H1 (cell line): ENCODE measurements at regions not wholly inside any gene's neighbourhood (a gene's known extent, or its start where the extent isn't known, plus 50 kb on each side); places are given as distances from the start of the nearest gene placed in this dataset.

Experiments
- CTCF ChIA-PET: fragments of 300-600 bp; sonication (Branson Sonifier 250); formaldehyde crosslinking; loops from one replicate; lab custom pipeline; 2021; ENCODE audit not compliant: partially characterized antibody; lab: Charles Lee
- POLR2A ChIA-PET: fragments of 300-600 bp; sonication (Branson Sonifier 250); formaldehyde crosslinking; loops from one replicate; lab custom pipeline; 2021; ENCODE audit warnings: inconsistent platforms; ENCODE audit not compliant: partially characterized antibody; lab: Charles Lee
- DNase-seq, 2 experiments: peaks; one replicate each; pipeline versions ENCODE4 v3.0.0 to v3.0.0-alpha.2; 2010 to 2022; ENCODE audit warnings: low spot score in 2 of 2, low read depth in 1 of 2, mixed read lengths in 1 of 2
- FAIRE-seq: peaks from 2 replicates; lab custom pipeline; 2011; peaks lifted over from hg19 to GRCh38; lab: Jason Lieb, UNC
- H2AFZ ChIP-seq: 2 replicates; pipeline ENCODE4 v1.8.1; 2012; ENCODE audit warnings: low read length, inconsistent platforms
- H2AK5ac ChIP-seq: 2 replicates; pipeline ENCODE4 v1.6.1; 2013; ENCODE audit warnings: low read depth, low read length
- H2BK120ac ChIP-seq: replicated peaks from 2 replicates; pipeline ENCODE3; 2013; ENCODE audit warnings: low read depth, low read length, inconsistent platforms
- H2BK12ac ChIP-seq: 2 replicates; pipeline ENCODE4 v1.6.1; 2013; ENCODE audit warnings: low read depth, low read length
- H2BK15ac ChIP-seq: 2 replicates; pipeline ENCODE4 v1.6.1; 2013; ENCODE audit warnings: low read length
- H2BK20ac ChIP-seq: 2 replicates; pipeline ENCODE4 v1.6.1; 2013; ENCODE audit warnings: low read length
- H2BK5ac ChIP-seq: 2 replicates; pipeline ENCODE4 v1.6.1; 2013; ENCODE audit warnings: low read depth, low read length
- H3K14ac ChIP-seq: 2 replicates; pipeline ENCODE4 v1.6.1; 2013; ENCODE audit warnings: inconsistent platforms; ENCODE audit not compliant: insufficient read length
- H3K18ac ChIP-seq: 2 replicates; pipeline ENCODE4 v1.6.1; 2013; ENCODE audit warnings: low read length; ENCODE audit errors: extremely low read depth
- H3K23ac ChIP-seq: 2 replicates; pipeline ENCODE4 v1.6.1; 2013; ENCODE audit warnings: inconsistent platforms; ENCODE audit not compliant: insufficient read length
- H3K23me2 ChIP-seq: 2 replicates; pipeline ENCODE4 v1.6.1; 2013; ENCODE audit warnings: low read depth, low read length
- H3K27ac ChIP-seq: 2 replicates; pipeline ENCODE4 v1.6.1; 2011; ENCODE audit warnings: low read depth, low read length, inconsistent platforms
- H3K27me3 ChIP-seq, 4 experiments: replicated peaks in 1 of 4; 1 replicate in 1 of 4; 2 replicates in 3 of 4; pipeline versions ENCODE4 v1.6.1 to v1.8.1; 2011 to 2013; ENCODE audit warnings: low read length in 3 of 4, mild to moderate bottlenecking in 3 of 4, inconsistent platforms in 2 of 4, mixed read lengths in 2 of 4, moderate library complexity in 1 of 4; ENCODE audit not compliant: control insufficient read depth in 3 of 4, insufficient read depth in 3 of 4; ENCODE audit errors: extremely low read depth in 1 of 4
- H3K36me3 ChIP-seq, 4 experiments: 2 replicates each; pipeline versions ENCODE4 v1.6.1 to v1.8.1; 2011 to 2013; ENCODE audit warnings: mild to moderate bottlenecking in 4 of 4, low read length in 3 of 4, moderate library complexity in 2 of 4, control low read depth in 1 of 4, inconsistent platforms in 1 of 4; ENCODE audit not compliant: insufficient read depth in 4 of 4, control insufficient read depth in 2 of 4
- H3K4ac ChIP-seq: replicated peaks from 2 replicates; pipeline ENCODE3; 2013; ENCODE audit warnings: low read length, low read depth, mixed read lengths, inconsistent platforms; ENCODE audit not compliant: insufficient read length
- H3K4me1 ChIP-seq, 4 experiments: replicated peaks in 1 of 4; 1 replicate in 1 of 4; 2 replicates in 3 of 4; pipeline versions ENCODE4 v1.6.1 to v1.8.1; 2011 to 2013; ENCODE audit warnings: low read length in 3 of 4, inconsistent platforms in 2 of 4, mixed read lengths in 1 of 4; ENCODE audit not compliant: insufficient read depth in 4 of 4, control insufficient read depth in 3 of 4
- H3K4me2 ChIP-seq, 2 experiments: 2 replicates each; pipeline versions ENCODE4 v1.6.1 to v1.8.1; 2011 to 2013; ENCODE audit warnings: low read depth in 2 of 2, low read length in 2 of 2, control low read depth in 1 of 2, inconsistent platforms in 1 of 2, mild to moderate bottlenecking in 1 of 2; ENCODE audit not compliant: insufficient read depth in 1 of 2
- H3K4me3 ChIP-seq, 4 experiments: fragments of 200-600, 300-600 bp in 1 of 4; sonication (generic), shearing (Covaris generic), sonication (Bioruptor Twin) in 1 of 4; 2 replicates each; pipeline versions ENCODE4 v1.5.1 to v1.8.1; 2011 to 2016; ENCODE audit warnings: low read length in 4 of 4, low read depth in 3 of 4, control low read depth in 2 of 4, inconsistent platforms in 2 of 4, mild to moderate bottlenecking in 2 of 4, mixed read lengths in 1 of 4, moderate library complexity in 1 of 4; ENCODE audit not compliant: insufficient read depth in 2 of 4; ENCODE audit errors: extremely low read depth in 1 of 4
- H3K56ac ChIP-seq: replicated peaks from 2 replicates; pipeline ENCODE3; 2013; ENCODE audit warnings: low read depth, mild to moderate bottlenecking, mixed read lengths, low read length, inconsistent platforms; ENCODE audit not compliant: insufficient read length
- H3K79me1 ChIP-seq: 2 replicates; pipeline ENCODE4 v1.6.1; 2013; ENCODE audit warnings: low read depth, low read length, control low read depth
- H3K79me2 ChIP-seq, 2 experiments: 2 replicates each; pipeline versions ENCODE4 v1.6.1 to v1.8.1; 2012 to 2013; ENCODE audit warnings: low read length in 2 of 2, mild to moderate bottlenecking in 2 of 2, inconsistent platforms in 1 of 2; ENCODE audit not compliant: insufficient read depth in 2 of 2, control insufficient read depth in 1 of 2
- H3K9ac ChIP-seq, 4 experiments: replicated peaks in 1 of 4; 1 replicate in 1 of 4; 2 replicates in 3 of 4; pipeline versions ENCODE4 v1.6.1 to v1.8.1; 2011 to 2013; ENCODE audit warnings: low read depth in 3 of 4, low read length in 3 of 4, control low read depth in 2 of 4, mild to moderate bottlenecking in 2 of 4, moderate library complexity in 2 of 4, inconsistent platforms in 1 of 4; ENCODE audit errors: extremely low read depth in 1 of 4
- H3K9me3 ChIP-seq, 2 experiments: 2 replicates each; pipeline versions ENCODE4 v1.6.1 to v1.8.1; 2012 to 2013; ENCODE audit warnings: mild to moderate bottlenecking in 2 of 2, moderate library complexity in 2 of 2, control low read depth in 1 of 2, inconsistent platforms in 1 of 2, low read depth in 1 of 2, low read length in 1 of 2, mixed read lengths in 1 of 2; ENCODE audit not compliant: insufficient read depth in 2 of 2
- H4K20me1 ChIP-seq, 2 experiments: replicated peaks in 1 of 2; 2 replicates each; pipeline versions ENCODE3 to v1.8.1; 2011 to 2013; ENCODE audit warnings: inconsistent platforms in 2 of 2, low read length in 2 of 2, mild to moderate bottlenecking in 1 of 2; ENCODE audit not compliant: insufficient read depth in 2 of 2, control insufficient read depth in 1 of 2
- H4K5ac ChIP-seq: 2 replicates; pipeline ENCODE4 v1.6.1; 2013; ENCODE audit warnings: low read length, low read depth, mixed read lengths, inconsistent platforms; ENCODE audit not compliant: insufficient read length
- H4K8ac ChIP-seq: 2 replicates; pipeline ENCODE4 v1.8.0; 2013; ENCODE audit warnings: mild to moderate bottlenecking, moderate library complexity, low read length, inconsistent platforms; ENCODE audit not compliant: insufficient read depth; ENCODE audit errors: extremely low read depth
- H4K91ac ChIP-seq: replicated peaks from 2 replicates; pipeline ENCODE3; 2013; ENCODE audit warnings: low read length, mixed read lengths, inconsistent platforms; ENCODE audit not compliant: insufficient read length
- ASH2L ChIP-seq: fragments of 200-600, 300-600 bp; sonication (generic); IDR thresholded peaks from one replicate; pipeline ENCODE4 v1.7.1; 2017; ENCODE audit warnings: low read length
- EP300 ChIP-seq, 2 experiments: IDR thresholded peaks; 1 replicate in 1 of 2; 2 replicates in 1 of 2; pipeline ENCODE4 v1.6.1; 2011 to 2012; ENCODE audit warnings: low read depth in 2 of 2, low read length in 2 of 2, mild to moderate bottlenecking in 2 of 2, borderline replicate concordance in 1 of 2, inconsistent platforms in 1 of 2, moderate library complexity in 1 of 2
- POU5F1 ChIP-seq: IDR thresholded peaks from 2 replicates; pipeline ENCODE4 v1.6.1; 2011; ENCODE audit warnings: low read depth, mild to moderate bottlenecking, low read length, moderate library complexity
- SAP30 ChIP-seq: fragments of 300-600 bp; sonication (generic); IDR thresholded peaks from 2 replicates; pipeline ENCODE4 v1.7.1; 2012; ENCODE audit warnings: low read length, moderate library complexity, mild to moderate bottlenecking, inconsistent platforms; ENCODE audit not compliant: insufficient read depth, insufficient replicate concordance
- SP1 ChIP-seq: IDR thresholded peaks from 2 replicates; pipeline ENCODE4 v1.6.1; 2011; ENCODE audit warnings: low read depth, low read length
- WGBS, 2 experiments: shearing (Covaris generic) in 1 of 2; methylation state at CpG; one replicate each; pipeline versions ENCODE4 v1.1.6 to v1.1.7; 2013 to 2015; ENCODE audit warnings: low lambda C conversion rate in 2 of 2, mixed read lengths in 2 of 2, inconsistent platforms in 1 of 2, low coverage in 1 of 2, missing lambda C conversion rate in 1 of 2; ENCODE audit not compliant: insufficient replicate concordance in 2 of 2, insufficient coverage in 1 of 2, insufficient read length in 1 of 2; ENCODE audit errors: extremely low coverage in 1 of 2, missing lambda C conversion rate in 1 of 2; 5-methylcytosine and 5-hydroxymethylcytosine counted together
- TF ChIP-seq, protein P1 (sequence below), 3 experiments: IDR thresholded peaks; 1 replicate in 2 of 3; 2 replicates in 1 of 3; pipeline versions ENCODE4 v1.5.1 to v1.6.1; 2011; ENCODE audit warnings: low read length in 3 of 3, mild to moderate bottlenecking in 3 of 3, inconsistent platforms in 2 of 3, low read depth in 1 of 3, moderate library complexity in 1 of 3; ENCODE audit not compliant: insufficient read depth in 1 of 3; ENCODE audit errors: control extremely low read depth in 1 of 3
- TF ChIP-seq, protein P2 (sequence below): IDR thresholded peaks from 2 replicates; pipeline ENCODE4 v1.6.1; 2011; ENCODE audit warnings: low read depth, mild to moderate bottlenecking, low read length; ENCODE audit not compliant: insufficient read depth

- no peak overlapping the region for H2BK20ac ChIP-seq
- no peak overlapping the region for H3K14ac ChIP-seq
- H3K4ac ChIP-seq: no peak overlapping the region
- H3K23me2 ChIP-seq: no peaks in the 10 kb centered on the region; the same call in 1 of the 2 replicates
- H3K27ac ChIP-seq: no peak overlapping the region
- no peak overlapping the region for H3K4me3 ChIP-seq
- no peaks in the 10 kb centered on the region for H4K20me1 ChIP-seq
- no peak overlapping the region for H2AK5ac ChIP-seq
- H4K5ac ChIP-seq: no peak overlapping the region
- H3K27me3 ChIP-seq: no peaks in the 10 kb centered on the region
- no peak overlapping the region for H3K18ac ChIP-seq
- H3K79me1 ChIP-seq: no peaks in the 10 kb centered on the region
- H3K9me3 ChIP-seq: no peaks in the 10 kb centered on the region
- no peak overlapping the region for H2BK120ac ChIP-seq
- no peak overlapping the region for H3K4me2 ChIP-seq
- ChIA-PET CTCF (no interaction called here), POLR2A (no interaction called here)
- no peaks in the 10 kb centered on the region for H3K4me1 ChIP-seq
- no peak overlapping the region for H2BK5ac ChIP-seq
- no peak overlapping the region for H4K8ac ChIP-seq
- H3K79me2 ChIP-seq: no peaks in the 10 kb centered on the region
- no peak overlapping the region for H3K56ac ChIP-seq
- FAIRE-seq (no peak), DNase-seq (no peak)
- no peak overlapping the region for H4K91ac ChIP-seq
- WGBS, 2 experiments: 91% methylated on average over 3 of the region's 3 CpGs; no CpG with 5 or more reads in 1 of the 2 experiments
- H2AFZ ChIP-seq: no peak overlapping the region
- H2BK12ac ChIP-seq: no peak overlapping the region
- no peak overlapping the region for H3K23ac ChIP-seq
- H3K36me3 ChIP-seq: no peaks in the 10 kb centered on the region
- no peak overlapping the region for H3K9ac ChIP-seq
- H2BK15ac ChIP-seq: no peak overlapping the region
- TF ChIP-seq, protein P1, sequence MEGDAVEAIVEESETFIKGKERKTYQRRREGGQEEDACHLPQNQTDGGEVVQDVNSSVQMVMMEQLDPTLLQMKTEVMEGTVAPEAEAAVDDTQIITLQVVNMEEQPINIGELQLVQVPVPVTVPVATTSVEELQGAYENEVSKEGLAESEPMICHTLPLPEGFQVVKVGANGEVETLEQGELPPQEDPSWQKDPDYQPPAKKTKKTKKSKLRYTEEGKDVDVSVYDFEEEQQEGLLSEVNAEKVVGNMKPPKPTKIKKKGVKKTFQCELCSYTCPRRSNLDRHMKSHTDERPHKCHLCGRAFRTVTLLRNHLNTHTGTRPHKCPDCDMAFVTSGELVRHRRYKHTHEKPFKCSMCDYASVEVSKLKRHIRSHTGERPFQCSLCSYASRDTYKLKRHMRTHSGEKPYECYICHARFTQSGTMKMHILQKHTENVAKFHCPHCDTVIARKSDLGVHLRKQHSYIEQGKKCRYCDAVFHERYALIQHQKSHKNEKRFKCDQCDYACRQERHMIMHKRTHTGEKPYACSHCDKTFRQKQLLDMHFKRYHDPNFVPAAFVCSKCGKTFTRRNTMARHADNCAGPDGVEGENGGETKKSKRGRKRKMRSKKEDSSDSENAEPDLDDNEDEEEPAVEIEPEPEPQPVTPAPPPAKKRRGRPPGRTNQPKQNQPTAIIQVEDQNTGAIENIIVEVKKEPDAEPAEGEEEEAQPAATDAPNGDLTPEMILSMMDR (IDR thresholded peaks at IDR 0.05; ENCODE audit: control extremely low read depth in 1 of 3, insufficient read depth in 1 of 3, low read depth in 1 of 3, low read length in 3 of 3): no peak
- TF ChIP-seq EP300 (IDR thresholded peaks at IDR 0.05; ENCODE audit: borderline replicate concordance in 1 of 2, low read depth in 2 of 2, low read length in 2 of 2) (no peak), SAP30 (no peak), SP1 (no peak), POU5F1 (no peak), ASH2L (no peak)
- TF ChIP-seq, protein P2, sequence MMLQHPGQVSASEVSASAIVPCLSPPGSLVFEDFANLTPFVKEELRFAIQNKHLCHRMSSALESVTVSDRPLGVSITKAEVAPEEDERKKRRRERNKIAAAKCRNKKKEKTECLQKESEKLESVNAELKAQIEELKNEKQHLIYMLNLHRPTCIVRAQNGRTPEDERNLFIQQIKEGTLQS: no peak
Observed at GRCh38 chr10:10612151-10612550, 405.5 kb upstream of the CELF2 start.
